MG63 (cell line): ENCODE measurements at regions not wholly inside any gene's neighbourhood (a gene's known extent, or its start where the extent isn't known, plus 50 kb on each side); places are given as distances from the start of the nearest gene placed in this dataset.
"Not testable (repeated sequence)": the region's sequence is repeated elsewhere in the genome, so short reads cannot be mapped to it uniquely, and the experiment has no call there.

Experiments
- DNase-seq: peaks from one replicate; pipeline ENCODE4 v3.0.0-alpha.2; 2020
- H3K27me3 ChIP-seq: fragments of 250-450 bp; sonication (Bioruptor Pico); 2 replicates; pipeline ENCODE4 v1.5.1; 2020; ENCODE audit warnings: mild to moderate bottlenecking, moderate library complexity
- H3K36me3 ChIP-seq: fragments of 250-450 bp; sonication (Bioruptor Pico); 2 replicates; pipeline ENCODE4 v1.5.1; 2020; ENCODE audit warnings: mild to moderate bottlenecking, moderate library complexity
- H3K4me3 ChIP-seq: fragments of 250-450 bp; sonication (Bioruptor Pico); 2 replicates; pipeline ENCODE4 v1.5.1; 2020; ENCODE audit warnings: mild to moderate bottlenecking, moderate library complexity
- H3K9me3 ChIP-seq: fragments of 250-450 bp; sonication (Bioruptor Pico); 2 replicates; pipeline ENCODE4 v1.5.1; 2020; ENCODE audit warnings: mild to moderate bottlenecking, moderate library complexity

- DNase-seq: no peak
- Histone ChIP-seq H3K9me3 (no peaks in the 10 kb centered on the region), H3K4me3 (no peak overlapping the region), H3K27me3 (no peaks in the 10 kb centered on the region), H3K36me3 (no peaks in the 10 kb centered on the region)
Observed at GRCh38 chr6:88426005-88426404, 259.9 kb upstream of the CNR1 start.

GRCh38 chr6:88422831-88423230 lies 256.7 kb upstream of the CNR1 start:
- H3K36me3 ChIP-seq: no peaks in the 10 kb centered on the region
- H3K9me3 ChIP-seq: no peaks in the 10 kb centered on the region
- H3K4me3 ChIP-seq: no peak overlapping the region
- H3K27me3 ChIP-seq: no peaks in the 10 kb centered on the region
- peak; percentile 3 for DNase-seq

- DNase-seq, H3K36me3 ChIP-seq, H3K27me3 ChIP-seq, H3K4me3 ChIP-seq, H3K9me3 ChIP-seq: not testable (repeated sequence)
Observed at GRCh38 chr6:88420967-88421488, 254.9 kb upstream of the CNR1 start.

- not testable (repeated sequence) for H3K4me3 ChIP-seq, H3K9me3 ChIP-seq, H3K36me3 ChIP-seq, H3K27me3 ChIP-seq, DNase-seq
Observed at GRCh38 chr6:88418921-88419810, 253.0 kb upstream of the CNR1 start.

- H3K27me3 ChIP-seq, H3K36me3 ChIP-seq, H3K4me3 ChIP-seq, H3K9me3 ChIP-seq, DNase-seq: not testable (repeated sequence)
Observed at GRCh38 chr6:88417361-88417760, 251.2 kb upstream of the CNR1 start.

- no peak for DNase-seq
- no peaks in the 10 kb centered on the region for H3K36me3 ChIP-seq
Observed at GRCh38 chr6:88413459-88413858, 247.3 kb upstream of the CNR1 start.

GRCh38 chr6:88408355-88408754 lies 242.2 kb upstream of the CNR1 start:
- H3K9me3 ChIP-seq, H3K4me3 ChIP-seq, DNase-seq, H3K27me3 ChIP-seq, H3K36me3 ChIP-seq: not testable (repeated sequence)

More at GRCh38 chr6:88413459-88413858, 247.3 kb upstream of the CNR1 start:
- H3K27me3 ChIP-seq: no peaks in the 10 kb centered on the region
- H3K4me3 ChIP-seq: no peak overlapping the region
- no peaks in the 10 kb centered on the region for H3K9me3 ChIP-seq

- not testable (repeated sequence) for DNase-seq, H3K4me3 ChIP-seq, H3K36me3 ChIP-seq, H3K27me3 ChIP-seq, H3K9me3 ChIP-seq
Observed at GRCh38 chr6:88406674-88407073, 240.5 kb upstream of the CNR1 start.

GRCh38 chr6:88403486-88403885 lies 237.3 kb upstream of the CNR1 start:
- H3K4me3 ChIP-seq: no peak overlapping the region
- no peak for DNase-seq
- no peaks in the 10 kb centered on the region for H3K9me3 ChIP-seq
- H3K27me3 ChIP-seq: no peaks in the 10 kb centered on the region
- H3K36me3 ChIP-seq: no peaks in the 10 kb centered on the region

- no peak for DNase-seq
- no peaks in the 10 kb centered on the region for H3K27me3 ChIP-seq
- no peaks in the 10 kb centered on the region for H3K9me3 ChIP-seq
- H3K36me3 ChIP-seq: no peaks in the 10 kb centered on the region
- no peak overlapping the region for H3K4me3 ChIP-seq
Observed at GRCh38 chr6:88402909-88403308, 236.8 kb upstream of the CNR1 start.

- not testable (repeated sequence) for H3K36me3 ChIP-seq, DNase-seq, H3K27me3 ChIP-seq, H3K4me3 ChIP-seq, H3K9me3 ChIP-seq
Observed at GRCh38 chr6:88390998-88391397, 224.9 kb upstream of the CNR1 start.

- Histone ChIP-seq H3K36me3 (no peaks in the 10 kb centered on the region), H3K4me3 (no peak overlapping the region), H3K27me3 (no peaks in the 10 kb centered on the region), H3K9me3 (no peaks in the 10 kb centered on the region; the same call in 1 of the 2 replicates)
- DNase-seq: no peak
Observed at GRCh38 chr6:88388589-88388988, 222.4 kb upstream of the CNR1 start.

- no peak for DNase-seq
- no peaks in the 10 kb centered on the region for H3K9me3 ChIP-seq
- H3K27me3 ChIP-seq: no peaks in the 10 kb centered on the region
- no peaks in the 10 kb centered on the region for H3K36me3 ChIP-seq
- no peak overlapping the region for H3K4me3 ChIP-seq
Observed at GRCh38 chr6:88386167-88386566, 220.0 kb upstream of the CNR1 start.

GRCh38 chr6:88383183-88383582 lies 217.0 kb upstream of the CNR1 start:
- no peak for DNase-seq
- Histone ChIP-seq H3K27me3 (no peaks in the 10 kb centered on the region), H3K9me3 (no peaks in the 10 kb centered on the region), H3K4me3 (no peak overlapping the region), H3K36me3 (no peaks in the 10 kb centered on the region)

GRCh38 chr6:88381289-88381642 lies 215.1 kb upstream of the CNR1 start:
- DNase-seq: no peak
- Histone ChIP-seq H3K4me3 (no peak overlapping the region), H3K36me3 (no peaks in the 10 kb centered on the region), H3K9me3 (no peaks in the 10 kb centered on the region), H3K27me3 (no peaks in the 10 kb centered on the region)

GRCh38 chr6:88380618-88381288 lies 214.6 kb upstream of the CNR1 start:
- Histone ChIP-seq H3K4me3 (no peak overlapping the region), H3K36me3 (no peaks in the 10 kb centered on the region), H3K27me3 (no peaks in the 10 kb centered on the region), H3K9me3 (no peaks in the 10 kb centered on the region)
- peak; percentile 58 for DNase-seq

GRCh38 chr6:88380083-88380482 lies 213.9 kb upstream of the CNR1 start:
- no peaks in the 10 kb centered on the region for H3K27me3 ChIP-seq
- H3K36me3 ChIP-seq: no peaks in the 10 kb centered on the region
- no peaks in the 10 kb centered on the region for H3K9me3 ChIP-seq
- peak; percentile 82 for DNase-seq
- H3K4me3 ChIP-seq: no peak overlapping the region

- H3K4me3 ChIP-seq: no peak overlapping the region
- no peaks in the 10 kb centered on the region for H3K27me3 ChIP-seq
- no peaks in the 10 kb centered on the region for H3K36me3 ChIP-seq
- no peaks in the 10 kb centered on the region for H3K9me3 ChIP-seq
- no peak for DNase-seq
Observed at GRCh38 chr6:88378639-88379038, 212.5 kb upstream of the CNR1 start.
